Spleen (tissue), 7 donors: ENCODE measurements at regions not wholly inside any gene's neighbourhood (a gene's known extent, or its start where the extent isn't known, plus 50 kb on each side); places are given as distances from the start of the nearest gene placed in this dataset.

Experiments
- POLR2A ChIP-seq, 3 donors: fragments of 450-650 bp; IDR thresholded peaks; one replicate each; pipeline ENCODE4 v1.5.1; 2017; ENCODE audit warnings: antibody characterized with exemption in 3 of 3, mild to moderate bottlenecking in 1 of 3
- POLR2AphosphoS5 ChIP-seq, 3 donors: sonication (generic); formaldehyde crosslinking; IDR thresholded peaks; one replicate each; pipeline ENCODE4 v1.5.1; 2017; ENCODE audit warnings: antibody characterized with exemption in 3 of 3
- TF ChIP-seq, protein P1 (sequence below), 11 experiments: fragments of 200-600 bp in 7 of 11; fragments of 450-650 bp in 4 of 11; sonication (generic) in 4 of 11; IDR thresholded peaks in 8 of 11; conservative IDR thresholded peaks in 3 of 11; 1 replicate in 7 of 11; 2 replicates in 4 of 11; pipeline versions ENCODE4 v1.4.0 to v1.8.0; 2016 to 2021; ENCODE audit warnings: antibody characterized with exemption in 11 of 11, inconsistent platforms in 4 of 11, mild to moderate bottlenecking in 1 of 11
- donor health status: DM: no; HTN: no; CAD: no; lungs with moderate emphysema.
- donor health status: DM: no; HTN: no; CAD: no.
- donor health status: DM: no; HTN: no; CAD: no.

DNA sequence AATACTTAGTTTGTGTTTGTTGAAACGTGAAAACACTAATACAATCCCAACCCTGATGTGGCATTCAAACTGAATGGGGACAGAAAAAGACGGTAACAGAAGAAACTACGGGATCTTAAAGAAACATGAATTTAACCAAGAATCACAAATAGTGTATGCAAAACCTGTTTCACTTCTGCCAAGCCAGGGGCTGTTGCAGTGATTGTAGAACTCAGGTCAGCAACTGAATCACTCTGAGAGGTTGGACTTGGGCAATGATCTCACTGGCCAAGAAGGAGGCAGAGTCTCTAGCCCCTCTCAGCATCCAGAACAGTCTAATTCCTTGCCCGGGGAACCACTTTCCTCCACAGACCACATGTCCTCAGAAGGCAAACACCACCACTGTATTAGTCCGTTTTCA is 54.9 kb upstream of the CRIM1 start:
- TF ChIP-seq, protein P1, sequence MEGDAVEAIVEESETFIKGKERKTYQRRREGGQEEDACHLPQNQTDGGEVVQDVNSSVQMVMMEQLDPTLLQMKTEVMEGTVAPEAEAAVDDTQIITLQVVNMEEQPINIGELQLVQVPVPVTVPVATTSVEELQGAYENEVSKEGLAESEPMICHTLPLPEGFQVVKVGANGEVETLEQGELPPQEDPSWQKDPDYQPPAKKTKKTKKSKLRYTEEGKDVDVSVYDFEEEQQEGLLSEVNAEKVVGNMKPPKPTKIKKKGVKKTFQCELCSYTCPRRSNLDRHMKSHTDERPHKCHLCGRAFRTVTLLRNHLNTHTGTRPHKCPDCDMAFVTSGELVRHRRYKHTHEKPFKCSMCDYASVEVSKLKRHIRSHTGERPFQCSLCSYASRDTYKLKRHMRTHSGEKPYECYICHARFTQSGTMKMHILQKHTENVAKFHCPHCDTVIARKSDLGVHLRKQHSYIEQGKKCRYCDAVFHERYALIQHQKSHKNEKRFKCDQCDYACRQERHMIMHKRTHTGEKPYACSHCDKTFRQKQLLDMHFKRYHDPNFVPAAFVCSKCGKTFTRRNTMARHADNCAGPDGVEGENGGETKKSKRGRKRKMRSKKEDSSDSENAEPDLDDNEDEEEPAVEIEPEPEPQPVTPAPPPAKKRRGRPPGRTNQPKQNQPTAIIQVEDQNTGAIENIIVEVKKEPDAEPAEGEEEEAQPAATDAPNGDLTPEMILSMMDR (IDR thresholded peaks at IDR 0.05 in 8 of 11, conservative IDR thresholded peaks at IDR 0.05 in 3 of 11) = no peak
- TF ChIP-seq POLR2A (IDR thresholded peaks at IDR 0.05) (no peak), POLR2AphosphoS5 (IDR thresholded peaks at IDR 0.05) (no peak)
